H1 (cell line): ENCODE measurements at regions not wholly inside any gene's neighbourhood (a gene's known extent, or its start where the extent isn't known, plus 50 kb on each side); places are given as distances from the start of the nearest gene placed in this dataset.

ENCODE experiments used
- CTCF ChIA-PET: fragments of 300-600 bp; sonication (Branson Sonifier 250); formaldehyde crosslinking; loops from one replicate; lab custom pipeline; 2021; ENCODE audit not compliant: partially characterized antibody; lab: Charles Lee
- POLR2A ChIA-PET: fragments of 300-600 bp; sonication (Branson Sonifier 250); formaldehyde crosslinking; loops from one replicate; lab custom pipeline; 2021; ENCODE audit warnings: inconsistent platforms; ENCODE audit not compliant: partially characterized antibody; lab: Charles Lee
- DNase-seq, 2 experiments: peaks; one replicate each; pipeline versions ENCODE4 v3.0.0 to v3.0.0-alpha.2; 2010 to 2022; ENCODE audit warnings: low spot score in 2 of 2, low read depth in 1 of 2, mixed read lengths in 1 of 2
- FAIRE-seq: peaks from 2 replicates; lab custom pipeline; 2011; peaks lifted over from hg19 to GRCh38; lab: Jason Lieb, UNC
- H2AFZ ChIP-seq: 2 replicates; pipeline ENCODE4 v1.8.1; 2012; ENCODE audit warnings: low read length, inconsistent platforms
- H2AK5ac ChIP-seq: 2 replicates; pipeline ENCODE4 v1.6.1; 2013; ENCODE audit warnings: low read depth, low read length
- H2BK120ac ChIP-seq: replicated peaks from 2 replicates; pipeline ENCODE3; 2013; ENCODE audit warnings: low read depth, low read length, inconsistent platforms
- H2BK12ac ChIP-seq: 2 replicates; pipeline ENCODE4 v1.6.1; 2013; ENCODE audit warnings: low read depth, low read length
- H2BK15ac ChIP-seq: 2 replicates; pipeline ENCODE4 v1.6.1; 2013; ENCODE audit warnings: low read length
- H2BK20ac ChIP-seq: 2 replicates; pipeline ENCODE4 v1.6.1; 2013; ENCODE audit warnings: low read length
- H2BK5ac ChIP-seq: 2 replicates; pipeline ENCODE4 v1.6.1; 2013; ENCODE audit warnings: low read depth, low read length
- H3K14ac ChIP-seq: 2 replicates; pipeline ENCODE4 v1.6.1; 2013; ENCODE audit warnings: inconsistent platforms; ENCODE audit not compliant: insufficient read length
- H3K18ac ChIP-seq: 2 replicates; pipeline ENCODE4 v1.6.1; 2013; ENCODE audit warnings: low read length; ENCODE audit errors: extremely low read depth
- H3K23ac ChIP-seq: 2 replicates; pipeline ENCODE4 v1.6.1; 2013; ENCODE audit warnings: inconsistent platforms; ENCODE audit not compliant: insufficient read length
- H3K23me2 ChIP-seq: 2 replicates; pipeline ENCODE4 v1.6.1; 2013; ENCODE audit warnings: low read depth, low read length
- H3K27ac ChIP-seq: 2 replicates; pipeline ENCODE4 v1.6.1; 2011; ENCODE audit warnings: low read depth, low read length, inconsistent platforms
- H3K27me3 ChIP-seq, 4 experiments: replicated peaks in 1 of 4; 1 replicate in 1 of 4; 2 replicates in 3 of 4; pipeline versions ENCODE4 v1.6.1 to v1.8.1; 2011 to 2013; ENCODE audit warnings: low read length in 3 of 4, mild to moderate bottlenecking in 3 of 4, inconsistent platforms in 2 of 4, mixed read lengths in 2 of 4, moderate library complexity in 1 of 4; ENCODE audit not compliant: control insufficient read depth in 3 of 4, insufficient read depth in 3 of 4; ENCODE audit errors: extremely low read depth in 1 of 4
- H3K36me3 ChIP-seq, 4 experiments: 2 replicates each; pipeline versions ENCODE4 v1.6.1 to v1.8.1; 2011 to 2013; ENCODE audit warnings: mild to moderate bottlenecking in 4 of 4, low read length in 3 of 4, moderate library complexity in 2 of 4, control low read depth in 1 of 4, inconsistent platforms in 1 of 4; ENCODE audit not compliant: insufficient read depth in 4 of 4, control insufficient read depth in 2 of 4
- H3K4ac ChIP-seq: replicated peaks from 2 replicates; pipeline ENCODE3; 2013; ENCODE audit warnings: low read length, low read depth, mixed read lengths, inconsistent platforms; ENCODE audit not compliant: insufficient read length
- H3K4me1 ChIP-seq, 4 experiments: replicated peaks in 1 of 4; 1 replicate in 1 of 4; 2 replicates in 3 of 4; pipeline versions ENCODE4 v1.6.1 to v1.8.1; 2011 to 2013; ENCODE audit warnings: low read length in 3 of 4, inconsistent platforms in 2 of 4, mixed read lengths in 1 of 4; ENCODE audit not compliant: insufficient read depth in 4 of 4, control insufficient read depth in 3 of 4
- H3K4me2 ChIP-seq, 2 experiments: 2 replicates each; pipeline versions ENCODE4 v1.6.1 to v1.8.1; 2011 to 2013; ENCODE audit warnings: low read depth in 2 of 2, low read length in 2 of 2, control low read depth in 1 of 2, inconsistent platforms in 1 of 2, mild to moderate bottlenecking in 1 of 2; ENCODE audit not compliant: insufficient read depth in 1 of 2
- H3K4me3 ChIP-seq, 4 experiments: fragments of 200-600, 300-600 bp in 1 of 4; sonication (generic), shearing (Covaris generic), sonication (Bioruptor Twin) in 1 of 4; 2 replicates each; pipeline versions ENCODE4 v1.5.1 to v1.8.1; 2011 to 2016; ENCODE audit warnings: low read length in 4 of 4, low read depth in 3 of 4, control low read depth in 2 of 4, inconsistent platforms in 2 of 4, mild to moderate bottlenecking in 2 of 4, mixed read lengths in 1 of 4, moderate library complexity in 1 of 4; ENCODE audit not compliant: insufficient read depth in 2 of 4; ENCODE audit errors: extremely low read depth in 1 of 4
- H3K56ac ChIP-seq: replicated peaks from 2 replicates; pipeline ENCODE3; 2013; ENCODE audit warnings: low read depth, mild to moderate bottlenecking, mixed read lengths, low read length, inconsistent platforms; ENCODE audit not compliant: insufficient read length
- H3K79me1 ChIP-seq: 2 replicates; pipeline ENCODE4 v1.6.1; 2013; ENCODE audit warnings: low read depth, low read length, control low read depth
- H3K79me2 ChIP-seq, 2 experiments: 2 replicates each; pipeline versions ENCODE4 v1.6.1 to v1.8.1; 2012 to 2013; ENCODE audit warnings: low read length in 2 of 2, mild to moderate bottlenecking in 2 of 2, inconsistent platforms in 1 of 2; ENCODE audit not compliant: insufficient read depth in 2 of 2, control insufficient read depth in 1 of 2
- H3K9ac ChIP-seq, 4 experiments: replicated peaks in 1 of 4; 1 replicate in 1 of 4; 2 replicates in 3 of 4; pipeline versions ENCODE4 v1.6.1 to v1.8.1; 2011 to 2013; ENCODE audit warnings: low read depth in 3 of 4, low read length in 3 of 4, control low read depth in 2 of 4, mild to moderate bottlenecking in 2 of 4, moderate library complexity in 2 of 4, inconsistent platforms in 1 of 4; ENCODE audit errors: extremely low read depth in 1 of 4
- H3K9me3 ChIP-seq, 2 experiments: 2 replicates each; pipeline versions ENCODE4 v1.6.1 to v1.8.1; 2012 to 2013; ENCODE audit warnings: mild to moderate bottlenecking in 2 of 2, moderate library complexity in 2 of 2, control low read depth in 1 of 2, inconsistent platforms in 1 of 2, low read depth in 1 of 2, low read length in 1 of 2, mixed read lengths in 1 of 2; ENCODE audit not compliant: insufficient read depth in 2 of 2
- H4K20me1 ChIP-seq, 2 experiments: replicated peaks in 1 of 2; 2 replicates each; pipeline versions ENCODE3 to v1.8.1; 2011 to 2013; ENCODE audit warnings: inconsistent platforms in 2 of 2, low read length in 2 of 2, mild to moderate bottlenecking in 1 of 2; ENCODE audit not compliant: insufficient read depth in 2 of 2, control insufficient read depth in 1 of 2
- H4K5ac ChIP-seq: 2 replicates; pipeline ENCODE4 v1.6.1; 2013; ENCODE audit warnings: low read length, low read depth, mixed read lengths, inconsistent platforms; ENCODE audit not compliant: insufficient read length
- H4K8ac ChIP-seq: 2 replicates; pipeline ENCODE4 v1.8.0; 2013; ENCODE audit warnings: mild to moderate bottlenecking, moderate library complexity, low read length, inconsistent platforms; ENCODE audit not compliant: insufficient read depth; ENCODE audit errors: extremely low read depth
- H4K91ac ChIP-seq: replicated peaks from 2 replicates; pipeline ENCODE3; 2013; ENCODE audit warnings: low read length, mixed read lengths, inconsistent platforms; ENCODE audit not compliant: insufficient read length
- ASH2L ChIP-seq: fragments of 200-600, 300-600 bp; sonication (generic); IDR thresholded peaks from one replicate; pipeline ENCODE4 v1.7.1; 2017; ENCODE audit warnings: low read length
- CHD2 ChIP-seq: IDR thresholded peaks from 2 replicates; pipeline ENCODE4 v1.6.1; 2012; ENCODE audit warnings: low read length, improper control_type of control experiment
- EGR1 ChIP-seq: IDR thresholded peaks from 2 replicates; pipeline ENCODE4 v1.6.1; 2011; ENCODE audit warnings: low read depth, low read length, borderline replicate concordance
- EP300 ChIP-seq, 2 experiments: IDR thresholded peaks; 1 replicate in 1 of 2; 2 replicates in 1 of 2; pipeline ENCODE4 v1.6.1; 2011 to 2012; ENCODE audit warnings: low read depth in 2 of 2, low read length in 2 of 2, mild to moderate bottlenecking in 2 of 2, borderline replicate concordance in 1 of 2, inconsistent platforms in 1 of 2, moderate library complexity in 1 of 2
- EZH2 ChIP-seq: fragments of 200-600 bp; sonication (generic); IDR thresholded peaks from 2 replicates; pipeline ENCODE4 v1.7.1; 2012; ENCODE audit warnings: low read depth, mild to moderate bottlenecking, moderate library complexity, low read length, inconsistent platforms; ENCODE audit not compliant: severe bottlenecking
- GABPA ChIP-seq: IDR thresholded peaks from 2 replicates; pipeline ENCODE4 v1.6.1; 2011; ENCODE audit warnings: mild to moderate bottlenecking, low read length, moderate library complexity, borderline replicate concordance; ENCODE audit not compliant: insufficient read depth
- KDM4A ChIP-seq: IDR thresholded peaks from one replicate; pipeline ENCODE4 v1.7.1; 2012; ENCODE audit warnings: low read depth, mild to moderate bottlenecking, moderate library complexity, low read length, inconsistent platforms; ENCODE audit not compliant: severe bottlenecking
- RAD21 ChIP-seq, 2 experiments: IDR thresholded peaks in 1 of 2; conservative IDR thresholded peaks in 1 of 2; 2 replicates each; pipeline ENCODE4 v1.6.1; 2011; ENCODE audit warnings: low read depth in 2 of 2, low read length in 2 of 2, improper control_type of control experiment in 1 of 2, inconsistent platforms in 1 of 2, mild to moderate bottlenecking in 1 of 2, moderate library complexity in 1 of 2
- RNF2 ChIP-seq: fragments of 200-900, 300-1000 bp; sonication (generic); IDR thresholded peaks from 2 replicates; pipeline ENCODE4 v1.7.1; 2016; ENCODE audit warnings: borderline replicate concordance, low read depth, mild to moderate bottlenecking, antibody characterized with exemption, low read length; ENCODE audit not compliant: poor library complexity, severe bottlenecking; ENCODE audit errors: missing control alignments
- SIN3A ChIP-seq, 2 experiments: IDR thresholded peaks in 1 of 2; conservative IDR thresholded peaks in 1 of 2; 2 replicates each; pipeline ENCODE4 v1.6.1; 2011 to 2012; ENCODE audit warnings: low read length in 2 of 2, improper control_type of control experiment in 1 of 2, low read depth in 1 of 2, mild to moderate bottlenecking in 1 of 2
- SP1 ChIP-seq: IDR thresholded peaks from 2 replicates; pipeline ENCODE4 v1.6.1; 2011; ENCODE audit warnings: low read depth, low read length
- TEAD4 ChIP-seq: IDR thresholded peaks from 2 replicates; pipeline ENCODE4 v1.6.1; 2012; ENCODE audit warnings: low read depth, low read length, inconsistent platforms, mixed read lengths
- YY1 ChIP-seq: IDR thresholded peaks from 2 replicates; pipeline ENCODE4 v1.6.1; 2011; ENCODE audit warnings: low read depth, mild to moderate bottlenecking, low read length
- WGBS, 2 experiments: shearing (Covaris generic) in 1 of 2; methylation state at CpG; one replicate each; pipeline versions ENCODE4 v1.1.6 to v1.1.7; 2013 to 2015; ENCODE audit warnings: low lambda C conversion rate in 2 of 2, mixed read lengths in 2 of 2, inconsistent platforms in 1 of 2, low coverage in 1 of 2, missing lambda C conversion rate in 1 of 2; ENCODE audit not compliant: insufficient replicate concordance in 2 of 2, insufficient coverage in 1 of 2, insufficient read length in 1 of 2; ENCODE audit errors: extremely low coverage in 1 of 2, missing lambda C conversion rate in 1 of 2; 5-methylcytosine and 5-hydroxymethylcytosine counted together

- Histone ChIP-seq H4K20me1 (no peaks in the 10 kb centered on the region), H3K79me2 (no peaks in the 10 kb centered on the region), H3K27me3 (no peaks in the 10 kb centered on the region), H4K8ac (no peak overlapping the region), H3K4me1 (no peaks in the 10 kb centered on the region), H3K23ac (no peak overlapping the region), H4K5ac (no peak overlapping the region), H3K14ac (no peak overlapping the region), H2AFZ (no peak overlapping the region), H2BK120ac (no peak overlapping the region), H3K79me1 (no peaks in the 10 kb centered on the region), H2BK15ac (no peak overlapping the region), H4K91ac (no peak overlapping the region), H3K18ac (no peak overlapping the region), H2AK5ac (no peak overlapping the region), H2BK5ac (no peak overlapping the region), H3K9ac (no peak overlapping the region), H3K4me2 (no peak overlapping the region), H2BK12ac (no peak overlapping the region), H3K9me3 (peaks cover 6 to 7% of the 10 kb centered on the region in 2 experiments; a peak in 3 of 4 replicates), H3K4ac (no peak overlapping the region), H3K23me2 (no peaks in the 10 kb centered on the region), H3K27ac (no peak overlapping the region), H3K36me3 (no peaks in the 10 kb centered on the region), H2BK20ac (no peak overlapping the region), H3K4me3 (no peak overlapping the region), H3K56ac (no peak overlapping the region)
- WGBS, 2 experiments = 95% methylated on average over 4 of the region's 4 CpGs; no CpG with 5 or more reads in 1 of the 2 experiments
- POLR2A ChIA-PET = no interaction called here
- CTCF ChIA-PET = interaction anchor here (1.3 kb wide), 1 partner anchor 9 kb away, joined by 4 read pairs; no protein-coding TSS in a partner anchor
- FAIRE-seq (no peak), DNase-seq (peak in 1 of 2 experiments; percentile 0)
- TF ChIP-seq RAD21 (IDR thresholded peaks at IDR 0.05 in 1 of 2, conservative IDR thresholded peaks at IDR 0.05 in 1 of 2; ENCODE audit: low read depth in 2 of 2, low read length in 2 of 2) = no peak
- TF ChIP-seq EGR1 = no peak
- TF ChIP-seq YY1 = no peak
- no peak for TF ChIP-seq SP1
- no peak for TF ChIP-seq EP300 (IDR thresholded peaks at IDR 0.05; ENCODE audit: borderline replicate concordance in 1 of 2, low read depth in 2 of 2, low read length in 2 of 2)
- TF ChIP-seq TEAD4 = no peak
- TF ChIP-seq CHD2 = no peak
- TF ChIP-seq SIN3A (conservative IDR thresholded peaks at IDR 0.05 in 1 of 2, IDR thresholded peaks at IDR 0.05 in 1 of 2; ENCODE audit: low read depth in 1 of 2, low read length in 2 of 2) = no peak
- TF ChIP-seq KDM4A = no peak
- TF ChIP-seq RNF2 = no peak
- no peak for TF ChIP-seq GABPA
- no peak for TF ChIP-seq EZH2
- no peak for TF ChIP-seq ASH2L
These were observed 925.3 kb downstream of the TBC1D22A start for GRCh38 chr22:47687776-47688175.
